Prostate gland (tissue), 2 donors: ENCODE measurements at regions not wholly inside any gene's neighbourhood (a gene's known extent, or its start where the extent isn't known, plus 50 kb on each side); places are given as distances from the start of the nearest gene placed in this dataset.

ENCODE experiments used
- DNase-seq: peaks from one replicate; pipeline ENCODE4 v3.0.0-alpha.2; 2019; ENCODE audit warnings: low spot score
- H3K27ac ChIP-seq, 2 donors: fragments of 200-600 bp; sonication (generic); 2 replicates each; pipeline ENCODE4 v1.5.1; 2017 to 2019
- H3K27me3 ChIP-seq: fragments of 200-600 bp; sonication (generic); replicated peaks from 2 replicates; pipeline ENCODE4 v1.5.1; 2019; ENCODE audit not compliant: insufficient read depth
- H3K36me3 ChIP-seq, 2 donors: fragments of 200-600 bp; sonication (generic); 1 replicate in 1 of 2; 2 replicates in 1 of 2; pipeline versions ENCODE4 v1.5.1 to v1.8.1; 2017 to 2019
- H3K4me1 ChIP-seq: fragments of 200-600 bp; sonication (generic); replicated peaks from 2 replicates; pipeline ENCODE4 v1.5.1; 2019
- H3K4me3 ChIP-seq, 2 donors: fragments of 200-600 bp; sonication (generic); 2 replicates each; pipeline ENCODE4 v1.5.1; 2017 to 2019
- H3K9me3 ChIP-seq: fragments of 200-600 bp; sonication (generic); 2 replicates; pipeline ENCODE4 v1.5.1; 2017
- POLR2A ChIP-seq: fragments of 450-650 bp; IDR thresholded peaks from one replicate; pipeline ENCODE4 v1.6.1; 2016; ENCODE audit warnings: antibody characterized with exemption, mild to moderate bottlenecking
- POLR2AphosphoS5 ChIP-seq: sonication (generic); formaldehyde crosslinking; IDR thresholded peaks from one replicate; pipeline ENCODE4 v1.6.1; 2017; ENCODE audit warnings: antibody characterized with exemption
- WGBS: methylation state at CpG from one replicate; pipeline ENCODE4 v1.1.5; 2018; 5-methylcytosine and 5-hydroxymethylcytosine counted together
- intact Hi-C: fragments of 100-400 bp; cut with DNase I; formaldehyde crosslinking; loops from one replicate; pipeline ENCODE4 v1.14.2; 2022
- TF ChIP-seq, protein P1 (sequence below), 4 experiments: fragments of 200-600 bp in 2 of 4; fragments of 450-650 bp in 2 of 4; sonication (generic) in 2 of 4; IDR thresholded peaks; 1 replicate in 3 of 4; 2 replicates in 1 of 4; pipeline ENCODE4 v1.5.1; 2016 to 2019; ENCODE audit warnings: antibody characterized with exemption in 4 of 4, mild to moderate bottlenecking in 2 of 4, moderate library complexity in 2 of 4

DNA sequence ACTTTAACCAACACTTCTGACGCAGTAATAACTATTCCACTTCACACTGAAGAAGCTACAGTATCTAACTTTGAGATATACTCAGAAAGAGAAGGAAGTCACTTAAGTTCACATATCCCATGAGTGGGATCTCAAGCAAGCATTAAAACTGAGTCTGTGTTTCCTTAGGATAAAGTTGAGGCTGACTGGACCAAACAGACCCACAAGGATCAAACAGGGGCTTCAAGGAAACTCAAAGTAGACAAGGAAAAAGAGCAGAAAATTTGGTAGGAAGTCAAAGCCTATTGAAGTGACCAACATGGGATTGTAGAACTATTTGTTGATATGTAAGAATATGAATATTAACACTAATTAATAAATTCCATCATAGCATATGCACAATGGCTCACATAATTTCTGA, 294.9 kb downstream of the ADGB start:
- H3K27ac ChIP-seq, result no peak overlapping the region
- 90% methylated on average over 1 of the region's 1 CpG for WGBS
- no peak for DNase-seq
- intact Hi-C loops, result no loop called here
- H3K4me1 ChIP-seq, result no peaks in the 10 kb centered on the region
- no peaks in the 10 kb centered on the region for H3K36me3 ChIP-seq
- no peak for TF ChIP-seq POLR2A
- TF ChIP-seq, protein P1, sequence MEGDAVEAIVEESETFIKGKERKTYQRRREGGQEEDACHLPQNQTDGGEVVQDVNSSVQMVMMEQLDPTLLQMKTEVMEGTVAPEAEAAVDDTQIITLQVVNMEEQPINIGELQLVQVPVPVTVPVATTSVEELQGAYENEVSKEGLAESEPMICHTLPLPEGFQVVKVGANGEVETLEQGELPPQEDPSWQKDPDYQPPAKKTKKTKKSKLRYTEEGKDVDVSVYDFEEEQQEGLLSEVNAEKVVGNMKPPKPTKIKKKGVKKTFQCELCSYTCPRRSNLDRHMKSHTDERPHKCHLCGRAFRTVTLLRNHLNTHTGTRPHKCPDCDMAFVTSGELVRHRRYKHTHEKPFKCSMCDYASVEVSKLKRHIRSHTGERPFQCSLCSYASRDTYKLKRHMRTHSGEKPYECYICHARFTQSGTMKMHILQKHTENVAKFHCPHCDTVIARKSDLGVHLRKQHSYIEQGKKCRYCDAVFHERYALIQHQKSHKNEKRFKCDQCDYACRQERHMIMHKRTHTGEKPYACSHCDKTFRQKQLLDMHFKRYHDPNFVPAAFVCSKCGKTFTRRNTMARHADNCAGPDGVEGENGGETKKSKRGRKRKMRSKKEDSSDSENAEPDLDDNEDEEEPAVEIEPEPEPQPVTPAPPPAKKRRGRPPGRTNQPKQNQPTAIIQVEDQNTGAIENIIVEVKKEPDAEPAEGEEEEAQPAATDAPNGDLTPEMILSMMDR (IDR thresholded peaks at IDR 0.05), result no peak
- no peak for TF ChIP-seq POLR2AphosphoS5
- H3K4me3 ChIP-seq, result no peak overlapping the region
- no peaks in the 10 kb centered on the region for H3K27me3 ChIP-seq
- no peaks in the 10 kb centered on the region for H3K9me3 ChIP-seq

DNA sequence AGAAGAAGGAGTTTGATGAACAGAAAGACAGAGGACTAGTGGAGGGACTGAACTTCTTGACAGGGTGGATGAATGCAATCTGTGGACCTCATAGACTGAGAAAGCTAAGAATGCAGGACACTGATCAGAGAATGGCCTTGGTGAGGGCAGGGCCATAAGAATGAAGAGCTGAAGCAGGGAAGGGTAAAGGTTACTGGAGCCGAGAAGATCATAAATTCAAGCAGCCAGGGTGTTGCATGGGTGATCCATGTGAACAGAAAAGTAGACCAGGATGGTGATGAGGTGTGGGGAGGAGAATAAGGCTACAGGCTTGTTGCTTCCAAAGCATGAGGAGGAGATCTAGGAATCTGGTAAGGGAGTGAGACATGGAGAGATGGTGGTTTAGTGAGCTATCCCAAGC, 295.9 kb downstream of the ADGB start:
- intact Hi-C loops, result no loop called here
- Histone ChIP-seq H3K36me3 (no peaks in the 10 kb centered on the region), H3K27me3 (no peaks in the 10 kb centered on the region), H3K27ac (no peak overlapping the region), H3K4me1 (no peaks in the 10 kb centered on the region), H3K9me3 (no peaks in the 10 kb centered on the region), H3K4me3 (no peak overlapping the region)
- no peak for TF ChIP-seq POLR2AphosphoS5
- WGBS, result 93% methylated on average over 1 of the region's 1 CpG
- DNase-seq, result no peak

DNA sequence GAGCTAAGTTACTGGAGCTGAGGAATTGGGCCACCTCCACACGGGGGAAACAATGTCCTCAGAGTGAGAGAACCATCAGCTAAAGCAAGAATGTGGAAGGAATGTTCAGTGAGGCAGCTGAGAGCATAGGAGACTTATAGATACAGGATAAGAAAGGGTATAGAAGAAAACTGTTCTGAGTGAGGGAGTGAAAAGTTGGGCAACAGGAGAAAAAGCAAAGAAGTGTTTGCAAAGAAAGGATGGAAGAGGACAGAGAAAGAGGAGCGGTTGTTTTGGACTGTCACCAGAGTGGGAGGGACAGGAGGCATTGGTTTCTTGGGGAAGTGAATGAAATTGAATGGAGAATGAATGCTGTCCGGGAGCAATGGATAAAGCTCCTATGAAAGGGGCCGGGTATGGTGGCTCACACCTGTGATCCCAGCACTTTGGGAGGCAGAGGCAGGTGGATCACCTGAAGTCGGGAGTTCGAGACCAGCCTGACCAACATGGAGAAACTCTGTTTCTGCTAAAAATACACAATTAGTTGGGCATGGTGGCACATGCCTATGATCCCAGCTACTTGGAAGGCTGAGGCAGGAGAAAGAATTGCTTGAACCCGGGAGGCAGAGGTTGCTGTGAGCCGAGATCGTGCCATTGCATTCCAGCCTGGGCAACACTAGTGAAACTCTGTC, 296.5 kb downstream of the ADGB start:
- TF ChIP-seq, protein P1 (IDR thresholded peaks at IDR 0.05), result no peak
- TF ChIP-seq POLR2AphosphoS5 (no peak), POLR2A (no peak)
- no peak for DNase-seq
- 82% methylated on average over 9 of the region's 9 CpGs for WGBS
- no peak overlapping the region for H3K4me3 ChIP-seq
- no peaks in the 10 kb centered on the region for H3K9me3 ChIP-seq
- no peaks in the 10 kb centered on the region for H3K4me1 ChIP-seq
- no peak overlapping the region for H3K27ac ChIP-seq
- intact Hi-C loops, result no loop called here
- H3K36me3 ChIP-seq, result no peaks in the 10 kb centered on the region
- no peaks in the 10 kb centered on the region for H3K27me3 ChIP-seq

DNA sequence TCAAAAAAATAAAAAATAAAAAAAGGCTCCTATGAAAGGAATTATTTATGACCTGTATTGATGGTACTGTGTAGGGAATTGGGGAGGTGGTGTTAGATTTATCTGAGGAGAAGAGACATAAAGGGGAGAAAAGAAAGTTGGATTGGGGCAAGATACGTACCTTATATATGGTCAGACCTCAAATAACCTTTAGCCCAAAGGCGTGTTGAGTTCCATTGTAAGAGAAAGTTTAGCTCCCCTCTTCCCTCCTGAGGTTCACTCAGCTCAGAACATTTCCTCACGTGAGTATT, 296.9 kb downstream of the ADGB start:
- no peak for DNase-seq
- Histone ChIP-seq H3K27me3 (no peaks in the 10 kb centered on the region), H3K36me3 (no peaks in the 10 kb centered on the region), H3K4me1 (no peaks in the 10 kb centered on the region), H3K9me3 (no peaks in the 10 kb centered on the region), H3K27ac (no peak overlapping the region), H3K4me3 (no peak overlapping the region)
- intact Hi-C loops, result no loop called here
- no peak for TF ChIP-seq POLR2AphosphoS5
- TF ChIP-seq, protein P1 (IDR thresholded peaks at IDR 0.05), result no peak
- no peak for TF ChIP-seq POLR2A
- 53% methylated on average over 3 of the region's 3 CpGs for WGBS

DNA sequence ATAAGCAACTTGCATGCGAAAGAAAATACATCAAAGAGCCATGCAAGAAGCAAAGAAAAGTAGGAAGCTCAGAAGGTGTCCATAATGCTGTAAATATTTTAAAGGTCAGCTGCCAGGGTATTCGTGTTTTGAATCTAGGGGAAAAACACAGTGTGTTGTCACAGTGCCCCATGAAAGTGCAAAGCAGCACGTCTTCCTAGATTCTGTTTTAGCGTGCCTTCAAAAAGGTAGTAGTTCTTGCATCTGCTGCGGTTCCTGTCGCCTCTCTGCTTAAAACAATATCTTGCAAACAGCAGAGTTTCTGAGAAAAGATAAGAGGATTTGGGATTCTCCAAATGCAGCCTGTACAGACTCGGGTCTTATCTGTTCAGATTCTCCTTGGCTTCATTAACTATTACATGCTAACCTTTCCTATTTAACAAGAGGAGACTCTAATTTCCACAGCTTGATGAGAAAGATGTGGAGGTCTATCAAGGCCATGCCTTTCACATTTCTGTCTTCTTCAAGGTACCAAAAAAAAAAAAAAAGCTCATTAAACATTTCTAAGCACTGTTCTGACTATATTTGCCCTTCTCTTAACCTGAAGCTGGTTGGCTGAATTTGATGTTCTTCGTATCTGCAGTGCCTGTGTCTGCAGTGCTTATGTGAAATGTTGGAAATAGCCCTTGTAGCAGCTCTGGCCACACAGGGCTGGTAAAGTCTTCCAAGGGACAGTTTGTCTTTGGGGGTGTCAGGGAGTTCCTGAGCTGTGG, 297.5 kb downstream of the ADGB start:
- TF ChIP-seq, protein P1 (IDR thresholded peaks at IDR 0.05), result no peak
- TF ChIP-seq POLR2A (no peak), POLR2AphosphoS5 (no peak)
- Histone ChIP-seq H3K27me3 (no peaks in the 10 kb centered on the region), H3K27ac (no peak overlapping the region), H3K4me3 (no peak overlapping the region), H3K4me1 (no peaks in the 10 kb centered on the region), H3K9me3 (no peaks in the 10 kb centered on the region), H3K36me3 (no peaks in the 10 kb centered on the region)
- WGBS, result 84% methylated on average over 8 of the region's 8 CpGs
- DNase-seq, result no peak
- intact Hi-C loops, result no loop called here
